HEK293T (cell line): ENCODE measurements at regions not wholly inside any gene's neighbourhood (a gene's known extent, or its start where the extent isn't known, plus 50 kb on each side); places are given as distances from the start of the nearest gene placed in this dataset.

Source experiments
- FOXM1 ChIP-seq: fragments of 450-650 bp; IDR thresholded peaks from 2 replicates; pipeline ENCODE4 v1.6.1; 2017; ENCODE audit warnings: mild to moderate bottlenecking, borderline replicate concordance
- TARDBP ChIP-seq: fragments of 450-650 bp; IDR thresholded peaks from 2 replicates; pipeline ENCODE4 v1.6.1; 2016
- ZNF384 ChIP-seq: fragments of 450-650 bp; IDR thresholded peaks from 2 replicates; pipeline ENCODE4 v1.6.1; 2016

GRCh38 chr17:77704048-77704815 is 254.3 kb upstream of the TNRC6C start:
- TF ChIP-seq ZNF384 (no peak), FOXM1 (no peak), TARDBP (no peak)
